WTC11 (cell line): ENCODE measurements at regions not wholly inside any gene's neighbourhood (a gene's known extent, or its start where the extent isn't known, plus 50 kb on each side); places are given as distances from the start of the nearest gene placed in this dataset.

Source experiments
- ATAC-seq: fragments of 200-7000 bp; cut with Tn5 transposase; 2 replicates; pipeline ENCODE4 v1.10.0; 2021; ENCODE audit warnings: mild to moderate bottlenecking, moderate library complexity
- CTCF ChIA-PET: fragments of 300-600 bp; sonication (Branson Sonifier 250); formaldehyde crosslinking; loops from one replicate; lab custom pipeline; 2021; ENCODE audit warnings: antibody characterized with exemption; lab: Charles Lee
- POLR2A ChIA-PET: fragments of 350-600 bp; sonication (Branson Sonifier 250); formaldehyde crosslinking; loops from one replicate; lab custom pipeline; 2021; ENCODE audit warnings: antibody characterized with exemption; lab: Charles Lee
- DNase-seq: peaks from one replicate; pipeline ENCODE4 v3.0.0; 2021; ENCODE audit warnings: low spot score
- H3K27ac Mint-ChIP-seq: 2 replicates; pipeline ENCODE4 v1.8.0; 2021; ENCODE audit warnings: mixed read lengths
- H3K27me3 Mint-ChIP-seq: 2 replicates; pipeline ENCODE4 v1.8.0; 2021; ENCODE audit warnings: low read depth, mild to moderate bottlenecking, moderate library complexity, mixed read lengths
- H3K36me3 Mint-ChIP-seq: 2 replicates; pipeline ENCODE4 v1.8.0; 2021; ENCODE audit warnings: mixed read lengths
- H3K4me1 Mint-ChIP-seq: 2 replicates; pipeline ENCODE4 v1.8.0; 2022; ENCODE audit warnings: mixed read lengths
- H3K4me3 Mint-ChIP-seq: 2 replicates; pipeline ENCODE4 v1.8.0; 2021; ENCODE audit warnings: mild to moderate bottlenecking, moderate library complexity, mixed read lengths
- H3K9me3 Mint-ChIP-seq: 2 replicates; pipeline ENCODE4 v1.8.0; 2021; ENCODE audit warnings: mixed read lengths
- AR ChIP-seq: fragments of 250-450 bp; sonication (Bioruptor Pico); IDR thresholded peaks from 2 replicates; pipeline ENCODE4 v1.9.0; 2021; ENCODE audit warnings: mild to moderate bottlenecking
- ATF3 ChIP-seq: sonication (generic); formaldehyde crosslinking; conservative IDR thresholded peaks from 2 replicates; pipeline ENCODE4 v1.8.1; 2022; ENCODE audit warnings: mild to moderate bottlenecking, missing genetic modification reagents
- EMX1 ChIP-seq: fragments of 250-450 bp; sonication (Bioruptor Pico); IDR thresholded peaks from 2 replicates; pipeline ENCODE4 v1.8.0; 2021; ENCODE audit warnings: mild to moderate bottlenecking
- FOXK1 ChIP-seq: sonication (generic); formaldehyde crosslinking; IDR thresholded peaks from 2 replicates; pipeline ENCODE4 v1.8.0; 2022; ENCODE audit warnings: mild to moderate bottlenecking, moderate library complexity, missing genetic modification reagents
- FOXP1 ChIP-seq: sonication (generic); formaldehyde crosslinking; IDR thresholded peaks from 2 replicates; pipeline ENCODE4 v1.8.0; 2022; ENCODE audit warnings: missing genetic modification reagents, mild to moderate bottlenecking, moderate library complexity, borderline replicate concordance
- IRF1 ChIP-seq: sonication (generic); formaldehyde crosslinking; IDR thresholded peaks from 2 replicates; pipeline ENCODE4 v1.8.0; 2023; ENCODE audit warnings: missing genetic modification reagents
- JAZF1 ChIP-seq: fragments of 250-450 bp; sonication (Bioruptor Pico); IDR thresholded peaks from 2 replicates; pipeline ENCODE4 v1.9.0; 2021; ENCODE audit warnings: moderate library complexity, mild to moderate bottlenecking, inconsistent platforms
- MYBL2 ChIP-seq: sonication (generic); formaldehyde crosslinking; IDR thresholded peaks from 2 replicates; pipeline ENCODE4 v1.8.1; 2023; ENCODE audit warnings: mild to moderate bottlenecking, moderate library complexity, missing genetic modification reagents
- NFATC4 ChIP-seq: fragments of 250-450 bp; sonication (Bioruptor Pico); IDR thresholded peaks from 2 replicates; pipeline ENCODE4 v1.9.0; 2021; ENCODE audit warnings: mild to moderate bottlenecking
- NR2C2 ChIP-seq: sonication (generic); formaldehyde crosslinking; IDR thresholded peaks from 2 replicates; pipeline ENCODE4 v1.8.0; 2022; ENCODE audit warnings: mild to moderate bottlenecking, missing genetic modification reagents
- ZBTB43 ChIP-seq: sonication (generic); formaldehyde crosslinking; IDR thresholded peaks from 2 replicates; pipeline ENCODE4 v1.8.1; 2023; ENCODE audit warnings: mild to moderate bottlenecking, missing genetic modification reagents
- ZNF138 ChIP-seq: sonication (generic); formaldehyde crosslinking; conservative IDR thresholded peaks from 2 replicates; pipeline ENCODE4 v1.8.1; 2022; ENCODE audit warnings: mild to moderate bottlenecking, moderate library complexity, missing genetic modification reagents
- ZNF281 ChIP-seq: sonication (generic); formaldehyde crosslinking; IDR thresholded peaks from 2 replicates; pipeline ENCODE4 v1.8.0; 2023; ENCODE audit warnings: mild to moderate bottlenecking, missing genetic modification reagents
- ZNF396 ChIP-seq: fragments of 250-450 bp; sonication (Bioruptor Pico); IDR thresholded peaks from 2 replicates; pipeline ENCODE4 v1.8.0; 2021; ENCODE audit warnings: mild to moderate bottlenecking, moderate library complexity, borderline replicate concordance
- ZNF416 ChIP-seq: fragments of 250-450 bp; sonication (Bioruptor Pico); IDR thresholded peaks from 2 replicates; pipeline ENCODE4 v1.9.0; 2021; ENCODE audit warnings: mild to moderate bottlenecking, inconsistent platforms
- ZSCAN18 ChIP-seq: fragments of 250-450 bp; sonication (Bioruptor Pico); IDR thresholded peaks from 2 replicates; pipeline ENCODE4 v2.1.2; 2022; ENCODE audit warnings: mild to moderate bottlenecking, moderate library complexity
- TF ChIP-seq, protein P1 (sequence below): fragments of 200-600 bp; IDR thresholded peaks from 2 replicates; pipeline ENCODE4 v1.8.0; 2022; ENCODE audit warnings: antibody characterized with exemption
- TF ChIP-seq, protein P2 (sequence below): fragments of 250-450 bp; sonication (Bioruptor Pico); IDR thresholded peaks from 2 replicates; pipeline ENCODE4 v1.9.0; 2021; ENCODE audit warnings: mild to moderate bottlenecking, borderline replicate concordance
- TF ChIP-seq, protein P3 (sequence below): sonication (generic); formaldehyde crosslinking; IDR thresholded peaks from 2 replicates; pipeline ENCODE4 v1.8.1; 2023; ENCODE audit warnings: mild to moderate bottlenecking, moderate library complexity, missing genetic modification reagents

DNA sequence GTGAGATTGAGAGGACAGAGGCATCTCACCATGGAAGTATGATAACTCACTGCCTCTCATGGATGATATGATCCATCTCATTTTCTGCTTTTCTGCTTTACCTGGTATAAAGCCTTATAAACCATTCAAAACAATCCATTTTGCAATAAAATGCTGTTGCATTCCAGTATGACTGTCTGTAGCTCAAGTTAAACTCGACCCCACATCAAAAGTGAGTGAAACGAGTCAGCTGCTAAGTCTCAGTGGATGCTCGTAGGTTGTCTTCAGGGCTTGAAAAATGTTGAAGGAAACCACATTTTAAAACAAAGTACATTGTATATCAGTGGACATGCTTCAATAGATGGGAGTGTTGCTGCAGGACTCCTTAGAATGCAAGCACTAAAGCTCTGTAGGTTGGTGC lies 839.0 kb downstream of the TUSC7 start (continued):
- TF ChIP-seq, protein P1, sequence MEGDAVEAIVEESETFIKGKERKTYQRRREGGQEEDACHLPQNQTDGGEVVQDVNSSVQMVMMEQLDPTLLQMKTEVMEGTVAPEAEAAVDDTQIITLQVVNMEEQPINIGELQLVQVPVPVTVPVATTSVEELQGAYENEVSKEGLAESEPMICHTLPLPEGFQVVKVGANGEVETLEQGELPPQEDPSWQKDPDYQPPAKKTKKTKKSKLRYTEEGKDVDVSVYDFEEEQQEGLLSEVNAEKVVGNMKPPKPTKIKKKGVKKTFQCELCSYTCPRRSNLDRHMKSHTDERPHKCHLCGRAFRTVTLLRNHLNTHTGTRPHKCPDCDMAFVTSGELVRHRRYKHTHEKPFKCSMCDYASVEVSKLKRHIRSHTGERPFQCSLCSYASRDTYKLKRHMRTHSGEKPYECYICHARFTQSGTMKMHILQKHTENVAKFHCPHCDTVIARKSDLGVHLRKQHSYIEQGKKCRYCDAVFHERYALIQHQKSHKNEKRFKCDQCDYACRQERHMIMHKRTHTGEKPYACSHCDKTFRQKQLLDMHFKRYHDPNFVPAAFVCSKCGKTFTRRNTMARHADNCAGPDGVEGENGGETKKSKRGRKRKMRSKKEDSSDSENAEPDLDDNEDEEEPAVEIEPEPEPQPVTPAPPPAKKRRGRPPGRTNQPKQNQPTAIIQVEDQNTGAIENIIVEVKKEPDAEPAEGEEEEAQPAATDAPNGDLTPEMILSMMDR = no peak
- TF ChIP-seq MYBL2 (CRISPR knock-in tag) = no peak
- no peak for TF ChIP-seq FOXK1 (CRISPR knock-in tag)
- TF ChIP-seq ZNF396 (CRISPR knock-in tag) = no peak
- TF ChIP-seq AR (CRISPR knock-in tag) = no peak
- no peak for TF ChIP-seq EMX1
- TF ChIP-seq, protein P2, sequence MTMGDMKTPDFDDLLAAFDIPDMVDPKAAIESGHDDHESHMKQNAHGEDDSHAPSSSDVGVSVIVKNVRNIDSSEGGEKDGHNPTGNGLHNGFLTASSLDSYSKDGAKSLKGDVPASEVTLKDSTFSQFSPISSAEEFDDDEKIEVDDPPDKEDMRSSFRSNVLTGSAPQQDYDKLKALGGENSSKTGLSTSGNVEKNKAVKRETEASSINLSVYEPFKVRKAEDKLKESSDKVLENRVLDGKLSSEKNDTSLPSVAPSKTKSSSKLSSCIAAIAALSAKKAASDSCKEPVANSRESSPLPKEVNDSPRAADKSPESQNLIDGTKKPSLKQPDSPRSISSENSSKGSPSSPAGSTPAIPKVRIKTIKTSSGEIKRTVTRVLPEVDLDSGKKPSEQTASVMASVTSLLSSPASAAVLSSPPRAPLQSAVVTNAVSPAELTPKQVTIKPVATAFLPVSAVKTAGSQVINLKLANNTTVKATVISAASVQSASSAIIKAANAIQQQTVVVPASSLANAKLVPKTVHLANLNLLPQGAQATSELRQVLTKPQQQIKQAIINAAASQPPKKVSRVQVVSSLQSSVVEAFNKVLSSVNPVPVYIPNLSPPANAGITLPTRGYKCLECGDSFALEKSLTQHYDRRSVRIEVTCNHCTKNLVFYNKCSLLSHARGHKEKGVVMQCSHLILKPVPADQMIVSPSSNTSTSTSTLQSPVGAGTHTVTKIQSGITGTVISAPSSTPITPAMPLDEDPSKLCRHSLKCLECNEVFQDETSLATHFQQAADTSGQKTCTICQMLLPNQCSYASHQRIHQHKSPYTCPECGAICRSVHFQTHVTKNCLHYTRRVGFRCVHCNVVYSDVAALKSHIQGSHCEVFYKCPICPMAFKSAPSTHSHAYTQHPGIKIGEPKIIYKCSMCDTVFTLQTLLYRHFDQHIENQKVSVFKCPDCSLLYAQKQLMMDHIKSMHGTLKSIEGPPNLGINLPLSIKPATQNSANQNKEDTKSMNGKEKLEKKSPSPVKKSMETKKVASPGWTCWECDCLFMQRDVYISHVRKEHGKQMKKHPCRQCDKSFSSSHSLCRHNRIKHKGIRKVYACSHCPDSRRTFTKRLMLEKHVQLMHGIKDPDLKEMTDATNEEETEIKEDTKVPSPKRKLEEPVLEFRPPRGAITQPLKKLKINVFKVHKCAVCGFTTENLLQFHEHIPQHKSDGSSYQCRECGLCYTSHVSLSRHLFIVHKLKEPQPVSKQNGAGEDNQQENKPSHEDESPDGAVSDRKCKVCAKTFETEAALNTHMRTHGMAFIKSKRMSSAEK = no peak

DNA sequence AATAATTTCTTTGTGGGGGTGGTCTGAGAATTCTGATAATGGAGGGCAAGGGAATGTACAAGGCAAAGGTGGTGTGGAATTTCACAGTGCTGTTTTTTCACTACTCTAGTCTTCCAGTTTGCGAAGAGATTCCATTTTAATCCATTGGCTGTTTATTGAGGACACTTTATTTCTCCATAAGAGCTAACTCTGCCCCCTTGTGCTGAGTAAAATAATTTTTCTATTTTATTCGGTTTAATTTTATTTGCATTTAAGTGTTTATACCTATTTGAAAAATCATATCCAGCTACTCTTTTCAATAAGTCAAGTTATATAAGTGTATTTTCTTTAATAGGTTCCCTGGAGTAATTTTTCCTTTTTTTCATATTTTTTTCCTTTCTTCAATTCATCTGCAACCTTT lies 840.1 kb downstream of the TUSC7 start:
- Mint-ChIP-seq H3K36me3 (0 out of 2 replicates have a peak, but pooled peaks cover 2% of the 10 kb centered on the region), H3K9me3 (peaks cover 4% of the 10 kb centered on the region), H3K4me1 (no peaks in the 10 kb centered on the region), H3K4me3 (no peak overlapping the region), H3K27ac (no peak overlapping the region), H3K27me3 (no peaks in the 10 kb centered on the region)
- POLR2A ChIA-PET = no interaction called here
- no peak for DNase-seq
- no peak for ATAC-seq
- CTCF ChIA-PET = interaction anchor here (1.0 to 1.2 kb wide), 2 partner anchors 516 to 779 kb away, joined by 3 to 4 read pairs; no protein-coding TSS in a partner anchor
- TF ChIP-seq ZBTB43 (CRISPR knock-in tag) (no peak), ATF3 (CRISPR knock-in tag) (no peak), JAZF1 (CRISPR knock-in tag) (no peak), FOXP1 (no peak), NR2C2 (CRISPR knock-in tag) (no peak), ZNF416 (no peak), NFATC4 (CRISPR knock-in tag) (no peak), ZNF281 (CRISPR knock-in tag) (no peak), ZSCAN18 (CRISPR knock-in tag) (no peak), IRF1 (no peak), EMX1 (no peak), ZNF138 (CRISPR knock-in tag) (no peak)
- TF ChIP-seq, protein P3, sequence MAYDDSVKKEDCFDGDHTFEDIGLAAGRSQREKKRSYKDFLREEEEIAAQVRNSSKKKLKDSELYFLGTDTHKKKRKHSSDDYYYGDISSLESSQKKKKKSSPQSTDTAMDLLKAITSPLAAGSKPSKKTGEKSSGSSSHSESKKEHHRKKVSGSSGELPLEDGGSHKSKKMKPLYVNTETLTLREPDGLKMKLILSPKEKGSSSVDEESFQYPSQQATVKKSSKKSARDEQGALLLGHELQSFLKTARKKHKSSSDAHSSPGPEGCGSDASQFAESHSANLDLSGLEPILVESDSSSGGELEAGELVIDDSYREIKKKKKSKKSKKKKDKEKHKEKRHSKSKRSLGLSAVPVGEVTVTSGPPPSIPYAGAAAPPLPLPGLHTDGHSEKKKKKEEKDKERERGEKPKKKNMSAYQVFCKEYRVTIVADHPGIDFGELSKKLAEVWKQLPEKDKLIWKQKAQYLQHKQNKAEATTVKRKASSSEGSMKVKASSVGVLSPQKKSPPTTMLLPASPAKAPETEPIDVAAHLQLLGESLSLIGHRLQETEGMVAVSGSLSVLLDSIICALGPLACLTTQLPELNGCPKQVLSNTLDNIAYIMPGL = no peak
